PC-9 (cell line): ENCODE measurements at regions not wholly inside any gene's neighbourhood (a gene's known extent, or its start where the extent isn't known, plus 50 kb on each side); places are given as distances from the start of the nearest gene placed in this dataset.

ENCODE experiments used
- CTCF ChIP-seq: fragments of 200-600 bp; sonication (generic); conservative IDR thresholded peaks from 2 replicates; pipeline ENCODE4 v1.6.1; 2017; ENCODE audit warnings: mixed run types, antibody characterized with exemption, mild to moderate bottlenecking, moderate library complexity
- EZH2 ChIP-seq: fragments of 200-600 bp; sonication (generic); IDR thresholded peaks from 2 replicates; pipeline ENCODE4 v1.8.0; 2017; ENCODE audit warnings: antibody characterized with exemption, low read depth

- TF ChIP-seq CTCF (peak; percentile 61), EZH2 (no peak)
These were observed 173.8 kb upstream of the CCL2 start for GRCh38 chr17:34081269-34081668.
